Ovary (tissue), 7 donors: ENCODE measurements at regions not wholly inside any gene's neighbourhood (a gene's known extent, or its start where the extent isn't known, plus 50 kb on each side); places are given as distances from the start of the nearest gene placed in this dataset.
"Not testable (repeated sequence)": the region's sequence is repeated elsewhere in the genome, so short reads cannot be mapped to it uniquely, and the experiment has no call there.

ENCODE experiments used
- DNase-seq, 5 donors: peaks; one replicate each; pipeline ENCODE4 v3.0.0-alpha.2; 2019 to 2020
- H3K27ac ChIP-seq, 2 donors: fragments of 200-600 bp; one replicate each; pipeline versions ENCODE4 v1.5.1 to v1.8.0; 2019 to 2022
- H3K27me3 ChIP-seq: fragments of 200-600 bp; one replicate; pipeline ENCODE4 v1.8.0; 2022
- H3K36me3 ChIP-seq: fragments of 200-600 bp; sonication (generic); one replicate; pipeline ENCODE4 v1.5.1; 2019
- H3K4me1 ChIP-seq: one replicate; pipeline ENCODE4 v1.8.1; 2013; ENCODE audit warnings: mild to moderate bottlenecking, moderate library complexity; ENCODE audit not compliant: insufficient read depth
- H3K4me3 ChIP-seq: fragments of 200-600 bp; sonication (generic); one replicate; pipeline ENCODE4 v1.5.1; 2017
- H3K9me3 ChIP-seq, 2 donors: fragments of 200-600 bp in 1 of 2; sonication (generic) in 1 of 2; one replicate each; pipeline versions ENCODE4 v1.5.1 to v1.8.1; 2013 to 2019; ENCODE audit warnings: mild to moderate bottlenecking in 1 of 2, moderate library complexity in 1 of 2
- CTCF ChIP-seq, 3 donors: fragments of 450-650 bp in 2 of 3; fragments of 200-600 bp in 1 of 3; IDR thresholded peaks; one replicate each; pipeline versions ENCODE4 v1.5.1 to v1.8.0; 2016 to 2022; ENCODE audit warnings: antibody characterized with exemption in 3 of 3, mild to moderate bottlenecking in 1 of 3
- EP300 ChIP-seq: sonication (generic); formaldehyde crosslinking; IDR thresholded peaks from one replicate; pipeline ENCODE4 v1.6.1; 2017; ENCODE audit warnings: antibody characterized with exemption
- POLR2A ChIP-seq: fragments of 450-650 bp; IDR thresholded peaks from one replicate; pipeline ENCODE4 v1.6.1; 2017; ENCODE audit warnings: antibody characterized with exemption, mild to moderate bottlenecking, moderate library complexity
- WGBS, 3 donors: extraction: QIAGEN DNeasy Blood & Tissue Kit in 1 of 3; methylation state at CpG; one replicate each; pipeline versions ENCODE4 v1.1.5 to v1.1.7; 2013 to 2017; 5-methylcytosine and 5-hydroxymethylcytosine counted together
- intact Hi-C, 4 donors: fragments of 100-400 bp; cut with DNase I; formaldehyde crosslinking; loops; one replicate each; pipeline versions ENCODE4 v1.11.0 to v1.15.1; 2022 to 2023
- donor health status: DM: no; HTN: no; CAD: no; lungs with moderate emphysema.
- donor health status: DM: no; HTN: no; CAD: no.
- donor health status: Bipolar disorder and iron deficiency.
- donor health status: DM: no; HTN: no; CAD: no.
- donor health status: DM: yes; HTN: yes; CAD: no.

DNA sequence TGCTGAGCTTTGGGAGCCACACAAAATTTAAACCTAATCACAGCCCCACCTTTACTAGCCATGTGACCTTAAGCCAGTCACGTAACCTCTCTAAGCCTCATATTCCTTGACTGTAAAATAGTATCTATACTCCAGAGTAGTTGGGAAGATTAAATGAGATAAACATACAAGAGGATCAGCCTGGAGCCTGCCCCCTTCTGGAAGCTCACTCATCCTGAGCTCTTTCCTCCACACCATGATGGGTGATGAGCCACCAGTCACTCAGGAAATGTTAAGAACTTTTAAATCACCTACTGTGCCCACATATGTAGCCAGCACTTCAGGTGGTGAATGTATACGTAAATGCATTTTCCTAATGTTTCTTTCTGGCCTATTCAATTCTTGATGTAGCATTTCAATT lies 195.9 kb upstream of the DDX18 start:
- intact Hi-C loops, result no loop called here
- H3K9me3 ChIP-seq, result no peaks in the 10 kb centered on the region
- H3K36me3 ChIP-seq, result no peaks in the 10 kb centered on the region
- 80 to 95% (median 91%) methylated on average over 2 of the region's 2 CpGs for WGBS, 3 donors
- H3K27ac ChIP-seq, result no peak overlapping the region
- H3K4me3 ChIP-seq, result no peak overlapping the region
- no peaks in the 10 kb centered on the region for H3K27me3 ChIP-seq
- DNase-seq, result no peak
- H3K4me1 ChIP-seq, result no peaks in the 10 kb centered on the region
- TF ChIP-seq POLR2A, result no peak
- TF ChIP-seq CTCF (IDR thresholded peaks at IDR 0.05), result no peak
- TF ChIP-seq EP300, result no peak

DNA sequence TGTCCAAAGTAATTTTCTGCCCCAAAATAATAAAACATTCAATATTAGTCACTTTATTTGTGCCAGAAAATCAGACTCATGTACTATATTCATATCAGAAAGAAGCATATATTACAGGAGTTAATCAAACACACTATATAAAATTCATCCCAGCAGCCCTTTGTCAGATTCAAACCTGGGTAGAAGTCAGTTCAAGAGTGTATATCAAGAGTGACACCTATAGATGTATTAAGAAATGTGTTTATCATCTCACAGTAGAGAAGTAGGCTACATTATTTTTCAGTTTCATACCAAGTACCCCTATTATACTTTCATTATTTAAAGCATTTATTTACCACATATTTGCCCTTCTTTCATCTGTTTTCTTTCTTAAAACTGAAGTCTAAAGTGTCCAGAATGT lies 193.2 kb upstream of the DDX18 start:
- DNase-seq, result no peak
- Histone ChIP-seq H3K4me3 (no peak overlapping the region), H3K9me3 (no peaks in the 10 kb centered on the region), H3K27me3 (no peaks in the 10 kb centered on the region), H3K36me3 (no peaks in the 10 kb centered on the region), H3K4me1 (no peaks in the 10 kb centered on the region), H3K27ac (no peak overlapping the region)
- no peak for TF ChIP-seq EP300
- TF ChIP-seq CTCF (IDR thresholded peaks at IDR 0.05), result no peak
- no peak for TF ChIP-seq POLR2A
- intact Hi-C loops, result no loop called here

DNA sequence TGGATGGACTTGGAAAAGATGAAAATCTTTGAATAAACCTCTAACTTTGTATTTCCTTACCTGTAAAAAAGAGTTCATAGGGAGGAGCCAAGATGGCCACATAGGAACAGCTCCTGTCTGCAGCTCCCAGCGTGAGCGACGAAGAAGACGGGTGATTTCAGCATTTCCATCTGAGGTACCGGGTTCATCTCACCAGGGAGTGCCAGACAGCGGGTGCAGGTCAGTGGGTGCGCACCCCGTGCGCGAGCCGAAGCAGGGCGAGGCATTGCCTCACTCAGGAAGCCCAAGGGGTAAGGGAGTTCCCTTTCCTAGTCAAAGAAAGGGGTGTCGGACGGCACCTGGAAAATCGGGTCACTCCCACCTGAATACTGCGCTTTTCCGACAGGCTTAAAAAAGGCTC lies 191.3 kb upstream of the DDX18 start:
- H3K36me3 ChIP-seq, H3K27me3 ChIP-seq, intact Hi-C loops, H3K9me3 ChIP-seq, H3K4me1 ChIP-seq, DNase-seq, H3K27ac ChIP-seq, H3K4me3 ChIP-seq: not testable (repeated sequence)
- WGBS, 3 donors, result 84 to 94% (median 90%) methylated on average over 17 of the region's 17 CpGs

GRCh38 chr2:117631152-117631945 lies 183.1 kb upstream of the DDX18 start:
- Histone ChIP-seq H3K36me3 (no peaks in the 10 kb centered on the region), H3K9me3 (no peaks in the 10 kb centered on the region), H3K27me3 (no peaks in the 10 kb centered on the region), H3K4me3 (no peak overlapping the region), H3K4me1 (no peaks in the 10 kb centered on the region), H3K27ac (no peak overlapping the region)
- intact Hi-C loops, result no loop called here
- TF ChIP-seq CTCF (IDR thresholded peaks at IDR 0.05), result no peak
- no peak for TF ChIP-seq EP300
- no peak for TF ChIP-seq POLR2A
- WGBS, 3 donors, result 63 to 76% (median 66%) methylated on average over 5 of the region's 5 CpGs
- no peak for DNase-seq

GRCh38 chr2:117635481-117635880 lies 179.0 kb upstream of the DDX18 start:
- no peaks in the 10 kb centered on the region for H3K9me3 ChIP-seq
- H3K4me1 ChIP-seq, result no peaks in the 10 kb centered on the region
- intact Hi-C loops, result no loop called here
- H3K27ac ChIP-seq, result no peak overlapping the region
- no peaks in the 10 kb centered on the region for H3K36me3 ChIP-seq
- WGBS, 3 donors, result 42 to 47% (median 43%) methylated on average over 4 of the region's 4 CpGs
- no peak for TF ChIP-seq EP300
- TF ChIP-seq CTCF (IDR thresholded peaks at IDR 0.05), result no peak
- TF ChIP-seq POLR2A, result no peak
- no peak overlapping the region for H3K4me3 ChIP-seq
- no peak for DNase-seq
- no peaks in the 10 kb centered on the region for H3K27me3 ChIP-seq
